CD14-positive monocyte (primary cell): ENCODE measurements at regions not wholly inside any gene's neighbourhood (a gene's known extent, or its start where the extent isn't known, plus 50 kb on each side); places are given as distances from the start of the nearest gene placed in this dataset.
A peak's percentile ranks its signal among the peaks of the same experiment; 100 is the strongest.

Experiments
- DNase-seq, 3 donors: peaks; one replicate each; pipeline ENCODE4 v3.0.0-alpha.2; 2011 to 2022
- H2AFZ ChIP-seq: 2 replicates; pipeline ENCODE4 v1.6.0; 2012; ENCODE audit warnings: mild to moderate bottlenecking, low read depth, low read length, inconsistent platforms; ENCODE audit not compliant: insufficient read depth, poor library complexity, severe bottlenecking
- H3K27ac ChIP-seq, 2 donors: 1 replicate in 1 of 2; 2 replicates in 1 of 2; pipeline ENCODE4 v1.5.1; 2012 to 2013; ENCODE audit warnings: low read length in 2 of 2, control low read depth in 1 of 2, inconsistent platforms in 1 of 2, low read depth in 1 of 2, mild to moderate bottlenecking in 1 of 2
- H3K27me3 ChIP-seq, 2 donors: one replicate each; pipeline versions ENCODE4 v1.6.0 to v1.6.1; 2011 to 2013; ENCODE audit warnings: low read length in 2 of 2; ENCODE audit not compliant: control insufficient read depth in 2 of 2, insufficient read depth in 2 of 2
- H3K36me3 ChIP-seq, 2 donors: replicated peaks in 1 of 2; 1 replicate in 1 of 2; 2 replicates in 1 of 2; pipeline versions ENCODE4 v1.5.1 to v1.6.1; 2012 to 2013; ENCODE audit warnings: low read length in 2 of 2, control low read depth in 1 of 2, inconsistent platforms in 1 of 2, mild to moderate bottlenecking in 1 of 2; ENCODE audit not compliant: insufficient read depth in 2 of 2, control insufficient read depth in 1 of 2
- H3K4me1 ChIP-seq, 2 donors: 1 replicate in 1 of 2; 2 replicates in 1 of 2; pipeline versions ENCODE4 v1.5.1 to v1.6.1; 2012 to 2013; ENCODE audit warnings: low read length in 2 of 2, control low read depth in 1 of 2, inconsistent platforms in 1 of 2, mild to moderate bottlenecking in 1 of 2, moderate library complexity in 1 of 2; ENCODE audit not compliant: insufficient read depth in 2 of 2, control insufficient read depth in 1 of 2
- H3K4me2 ChIP-seq: replicated peaks from 2 replicates; pipeline ENCODE3; 2012; ENCODE audit warnings: low read length, moderate library complexity, mild to moderate bottlenecking; ENCODE audit not compliant: poor library complexity, severe bottlenecking; ENCODE audit errors: extremely low read depth
- H3K4me3 ChIP-seq, 3 experiments: fragments of 200-600 bp in 1 of 3; sonication (generic) in 1 of 3; replicated peaks in 1 of 3; 1 replicate in 2 of 3; 2 replicates in 1 of 3; pipeline ENCODE4 v1.5.1; 2011 to 2013; ENCODE audit warnings: low read length in 3 of 3, mild to moderate bottlenecking in 3 of 3, control low read depth in 2 of 3, low read depth in 2 of 3, inconsistent platforms in 1 of 3, moderate library complexity in 1 of 3
- H3K79me2 ChIP-seq: 2 replicates; pipeline ENCODE4 v1.6.0; 2012; ENCODE audit warnings: mild to moderate bottlenecking, control low read depth, inconsistent platforms, low read length, moderate library complexity; ENCODE audit not compliant: insufficient read depth
- H3K9ac ChIP-seq: 2 replicates; pipeline ENCODE4 v1.6.0; 2017; ENCODE audit warnings: low read length, mild to moderate bottlenecking; ENCODE audit not compliant: insufficient read depth, poor library complexity, severe bottlenecking
- H3K9me3 ChIP-seq, 2 donors: replicated peaks in 1 of 2; 1 replicate in 1 of 2; 2 replicates in 1 of 2; pipeline versions ENCODE4 v1.5.1 to v1.6.1; 2012 to 2013; ENCODE audit warnings: low read length in 2 of 2, control low read depth in 1 of 2; ENCODE audit not compliant: control insufficient read depth in 1 of 2, insufficient read depth in 1 of 2
- H4K20me1 ChIP-seq: 2 replicates; pipeline ENCODE4 v1.6.0; 2012; ENCODE audit warnings: mild to moderate bottlenecking, low read length, control low read depth, moderate library complexity; ENCODE audit not compliant: insufficient read depth
- H3K27ac Mint-ChIP-seq, 7 donors: one replicate each; pipeline ENCODE4 v1.8.0; 2020; ENCODE audit warnings: mild to moderate bottlenecking in 7 of 7, mixed read lengths in 7 of 7, moderate library complexity in 6 of 7, inconsistent platforms in 2 of 7
- H3K27me3 Mint-ChIP-seq, 3 donors: one replicate each; pipeline ENCODE4 v1.8.0; 2021 to 2022; ENCODE audit warnings: low read depth in 3 of 3, mild to moderate bottlenecking in 3 of 3, mixed read lengths in 3 of 3, moderate library complexity in 3 of 3, inconsistent platforms in 1 of 3
- H3K36me3 Mint-ChIP-seq, 2 donors: one replicate each; pipeline ENCODE4 v1.8.0; 2020; ENCODE audit warnings: mixed read lengths in 2 of 2, inconsistent platforms in 1 of 2, mild to moderate bottlenecking in 1 of 2
- H3K4me1 Mint-ChIP-seq: one replicate; pipeline ENCODE4 v1.8.0; 2020; ENCODE audit warnings: mild to moderate bottlenecking, mixed read lengths
- H3K4me3 Mint-ChIP-seq, 2 donors: one replicate each; pipeline ENCODE4 v1.8.0; 2020; ENCODE audit warnings: mild to moderate bottlenecking in 2 of 2, mixed read lengths in 2 of 2, moderate library complexity in 1 of 2
- H3K9me3 Mint-ChIP-seq, 7 donors: one replicate each; pipeline ENCODE4 v1.8.0; 2020 to 2022; ENCODE audit warnings: mixed read lengths in 7 of 7, mild to moderate bottlenecking in 6 of 7, moderate library complexity in 6 of 7, inconsistent platforms in 2 of 7
- CTCF ChIP-seq: fragments of 200-600 bp; IDR thresholded peaks from one replicate; pipeline ENCODE4 v1.8.0; 2022; ENCODE audit warnings: antibody characterized with exemption, mild to moderate bottlenecking
- WGBS: methylation state at CpG from one replicate; pipeline ENCODE4 v1.1.5; 2013; ENCODE audit warnings: missing lambda C conversion rate; ENCODE audit not compliant: insufficient coverage; 5-methylcytosine and 5-hydroxymethylcytosine counted together
- intact Hi-C, 2 donors: fragments of 100-400 bp; cut with micrococcal nuclease; formaldehyde crosslinking; loops; one replicate each; pipeline versions ENCODE4 v1.15.0 to v1.15.1; 2023

DNA sequence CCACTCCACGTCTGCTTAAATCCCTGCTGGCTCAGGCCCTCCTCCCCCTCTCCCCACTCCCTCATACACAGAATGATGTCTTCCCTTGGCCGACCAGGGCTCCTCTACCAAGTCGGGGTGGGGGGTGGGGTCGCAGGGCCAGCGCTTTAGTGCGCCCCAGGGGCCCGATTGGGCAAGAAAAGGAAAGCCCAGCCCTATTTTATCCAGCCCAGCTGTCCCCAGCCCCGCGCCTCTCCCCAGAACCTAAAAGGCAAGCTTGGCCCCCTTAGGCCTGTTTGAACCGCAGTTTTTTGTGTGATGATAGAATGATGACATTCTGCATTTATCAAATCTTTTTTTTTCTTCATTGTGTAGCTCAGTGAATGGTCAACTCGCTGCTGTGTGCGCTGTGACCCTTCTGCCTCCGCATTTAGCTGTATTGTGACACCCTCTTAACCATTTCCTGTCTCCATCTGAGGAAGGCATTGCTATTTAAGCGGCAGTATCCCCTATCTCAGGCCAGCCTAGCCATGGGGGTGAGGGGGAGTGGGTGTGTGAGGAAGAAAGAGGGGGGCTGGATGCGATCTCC, 231.4 kb downstream of the HAUS1 start:
- peaks cover 36 to 55% of the 10 kb centered on the region in 2 donors for H3K4me1 ChIP-seq
- peak in 2 of 3 donors; percentile 4 to 12 for DNase-seq
- Mint-ChIP-seq H3K9me3 (peaks cover 0 to 7% (median 4%) of the 10 kb centered on the region in 7 donors), H3K36me3 (peaks cover 11 to 13% of the 10 kb centered on the region in 2 donors), H3K27ac (peak overlapping the region in 2 of 7 donors; percentile 20 to 30), H3K27me3 (peaks cover 66 to 79% (median 74%) of the 10 kb centered on the region in 3 donors), H3K4me3 (peak overlapping the region; percentile 66 to 87), H3K4me1 (peaks cover 50% of the 10 kb centered on the region)
- TF ChIP-seq CTCF: no peak
- intact Hi-C loops: no loop called here
- H3K27ac ChIP-seq: no peak overlapping the region
- no peaks in the 10 kb centered on the region for H4K20me1 ChIP-seq
- peaks cover 50 to 75% of the 10 kb centered on the region in 2 donors for H3K27me3 ChIP-seq
- no peaks in the 10 kb centered on the region for H3K36me3 ChIP-seq
- H3K4me3 ChIP-seq: peak overlapping the region in 2 of 3 experiments; percentile 11 to 68
- no peak overlapping the region for H3K9ac ChIP-seq
- no CpG with 5 or more reads among the region's 15 CpGs for WGBS
- peak overlapping the region; percentile 30 for H2AFZ ChIP-seq
- peaks cover 0 to 6% of the 10 kb centered on the region in 2 donors for H3K9me3 ChIP-seq
- H3K4me2 ChIP-seq: peak overlapping the region; percentile 76
- H3K79me2 ChIP-seq: no peaks in the 10 kb centered on the region

DNA sequence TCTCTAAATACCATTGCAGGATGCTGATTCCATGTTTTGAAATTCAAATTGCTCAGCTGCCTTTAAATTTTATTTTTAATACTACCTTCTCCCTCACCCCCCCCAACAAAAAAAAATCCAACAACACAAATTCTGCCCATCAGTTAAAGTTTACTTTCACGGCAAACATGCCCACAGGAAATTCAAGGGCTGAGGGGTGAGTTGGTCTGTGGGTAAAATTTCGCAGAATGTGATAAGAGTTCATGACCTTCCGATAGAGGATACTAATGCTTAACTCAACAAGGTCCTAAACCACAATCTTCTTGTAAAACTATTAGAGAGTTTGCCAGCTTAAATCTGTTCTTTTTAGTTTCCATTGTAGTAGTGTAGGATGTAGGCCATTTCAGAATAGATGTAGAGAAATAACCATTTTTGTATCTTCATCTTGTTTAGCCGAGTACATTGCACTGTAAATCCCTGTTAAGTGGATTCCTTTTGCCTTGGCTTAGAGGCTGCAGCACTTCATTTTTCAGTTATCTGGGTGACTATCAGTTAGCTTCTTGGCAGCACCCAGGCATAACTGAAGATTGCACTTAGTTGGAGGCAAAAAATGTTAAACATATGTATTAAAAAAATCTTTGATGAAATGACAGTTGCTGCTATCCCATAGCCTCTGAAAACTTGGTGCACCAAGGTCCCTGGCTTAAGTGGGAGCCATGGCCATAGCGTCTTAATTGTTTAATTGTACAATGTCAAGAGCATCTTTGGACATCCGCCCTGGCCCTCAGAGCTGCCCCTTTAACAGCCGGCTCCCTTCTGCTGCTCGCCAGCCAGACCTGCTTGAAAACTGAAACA, 232.3 kb downstream of the HAUS1 start:
- Histone ChIP-seq H3K4me1 (peaks cover 35 to 60% of the 10 kb centered on the region in 2 donors), H3K9me3 (peaks cover 0 to 6% of the 10 kb centered on the region in 2 donors), H4K20me1 (no peaks in the 10 kb centered on the region), H2AFZ (peak overlapping the region; percentile 30), H3K79me2 (no peaks in the 10 kb centered on the region), H3K27me3 (peaks cover 50 to 68% of the 10 kb centered on the region in 2 donors), H3K9ac (no peak overlapping the region), H3K27ac (no peak overlapping the region), H3K4me2 (peak overlapping the region; percentile 76), H3K36me3 (no peaks in the 10 kb centered on the region), H3K4me3 (peak overlapping the region in 1 of 3 experiments; percentile 68)
- Mint-ChIP-seq H3K9me3 (peaks cover 0 to 7% (median 5%) of the 10 kb centered on the region in 7 donors), H3K27ac (no peak overlapping the region), H3K27me3 (peaks cover 67 to 79% (median 69%) of the 10 kb centered on the region in 3 donors), H3K36me3 (peaks cover 11 to 15% of the 10 kb centered on the region in 2 donors), H3K4me3 (peak overlapping the region; percentile 48 to 87), H3K4me1 (peaks cover 54% of the 10 kb centered on the region)
- intact Hi-C loops: no loop called here
- no peak for TF ChIP-seq CTCF
- no peak for DNase-seq
- WGBS: 80% methylated on average over 3 of the region's 8 CpGs
